ENCODE measurements at regions not wholly inside any gene's neighbourhood (a gene's known extent, or its start where the extent isn't known, plus 50 kb on each side); places are given as distances from the start of the nearest gene placed in this dataset.

GRCh38 chr5:106401561-106401960 lies 1269.2 kb downstream of the EFNA5 start:
- DNase-seq (ENCODE audit: low read depth, low spot score) = no peak
- Histone ChIP-seq H3K36me3 (ENCODE audit: control insufficient read depth in 1 of 2, insufficient read depth in 2 of 2, low read length in 2 of 2) (no peaks in the 10 kb centered on the region), H3K9me3 (ENCODE audit: control insufficient read depth in 1 of 2, insufficient read depth in 1 of 2, low read depth in 1 of 2, low read length in 2 of 2) (no peaks in the 10 kb centered on the region), H3K79me2 (ENCODE audit: insufficient read depth, low read length) (no peaks in the 10 kb centered on the region), H3K4me1 (ENCODE audit: control insufficient read depth in 1 of 2, insufficient read depth in 2 of 2, low read length in 2 of 2) (peaks cover 0 to 27% of the 10 kb centered on the region in 2 experiments; a peak in 2 of 4 replicates), H4K20me1 (ENCODE audit: insufficient read depth) (no peaks in the 10 kb centered on the region), H3K9me2 (ENCODE audit: insufficient read depth) (no peaks in the 10 kb centered on the region), H3K27me3 (ENCODE audit: insufficient read depth, low read length) (no peaks in the 10 kb centered on the region), H2AFZ (ENCODE audit: low read depth, low read length, poor library complexity, severe bottlenecking) (no peak overlapping the region), H3K4me2 (ENCODE audit: low read length) (no peak overlapping the region), H3K27ac (ENCODE audit: low read depth, low read length) (no peak overlapping the region), H3K9ac (ENCODE audit: low read length) (no peak overlapping the region), H3K4me3 (replicated peaks in 1 of 2; ENCODE audit: low read depth in 1 of 2, low read length in 2 of 2) (no peak overlapping the region)
- intact Hi-C loops (cut with micrococcal nuclease) = no loop called here
- TF ChIP-seq REST (IDR thresholded peaks at IDR 0.05; ENCODE audit: low read depth) = no peak
- TF ChIP-seq SIN3A (IDR thresholded peaks at IDR 0.05; ENCODE audit: low read depth) = no peak
- no peak for TF ChIP-seq EGR1 (IDR thresholded peaks at IDR 0.05; ENCODE audit: low read depth)
- TF ChIP-seq YY1 (IDR thresholded peaks at IDR 0.05; ENCODE audit: extremely low read depth, insufficient replicate concordance, low read depth, low read length) = no peak
- no peak for TF ChIP-seq RAD21 (IDR thresholded peaks at IDR 0.05; ENCODE audit: low read depth)
- TF ChIP-seq FOSL1 (IDR thresholded peaks at IDR 0.05; ENCODE audit: low read depth) = no peak
- no peak for TF ChIP-seq EZH2phosphoT487 (IDR thresholded peaks at IDR 0.05; ENCODE audit: borderline replicate concordance)
- no peak for TF ChIP-seq CEBPB (IDR thresholded peaks at IDR 0.05; ENCODE audit: low read depth)
- ChIA-PET POLR2A (no interaction called here), CTCF (no interaction called here), RAD21 (ENCODE audit: low non-redundant PET in 1 of 2, low total read pairs in 2 of 2, uncharacterized antibody in 2 of 2, unreplicated experiment in 2 of 2) (no interaction called here)
- ATAC-seq = no peak
- BruUV-seq (replicated peaks) = no TSS peak

Data from HCT116 (cell line).